HG02678 (cell line): ENCODE measurements at regions not wholly inside any gene's neighbourhood (a gene's known extent, or its start where the extent isn't known, plus 50 kb on each side); places are given as distances from the start of the nearest gene placed in this dataset.
"Not testable (repeated sequence)": the region's sequence is repeated elsewhere in the genome, so short reads cannot be mapped to it uniquely, and the experiment has no call there.

ENCODE experiments used
- ATAC-seq: cut with Tn5 transposase; IDR thresholded peaks from one replicate; pipeline ENCODE4 v1.9.1; 2021; ENCODE audit warnings: mild to moderate bottlenecking, moderate library complexity; ENCODE audit not compliant: unreplicated experiment

- no peak for ATAC-seq
Measured at GRCh38 chr13:94906605-94907004, 194.3 kb upstream of the SOX21 start.

GRCh38 chr13:94902722-94903407, 190.5 kb upstream of the SOX21 start:
- no peak for ATAC-seq

- no peak for ATAC-seq
Measured at GRCh38 chr13:94901070-94901469, 188.7 kb upstream of the SOX21 start.

GRCh38 chr13:94896719-94897317, 184.5 kb upstream of the SOX21 start:
- ATAC-seq, result no peak

GRCh38 chr13:94896238-94896637, 183.9 kb upstream of the SOX21 start:
- ATAC-seq, result no peak

- ATAC-seq, result no peak
Measured at GRCh38 chr13:94886191-94886590, 173.8 kb upstream of the SOX21 start.

GRCh38 chr13:94880463-94880862, 168.1 kb upstream of the SOX21 start:
- ATAC-seq, result no peak

GRCh38 chr13:94878602-94879165, 166.3 kb upstream of the SOX21 start:
- ATAC-seq, result no peak

- ATAC-seq, result no peak
Measured at GRCh38 chr13:94864474-94864873, 152.1 kb upstream of the SOX21 start.

- no peak for ATAC-seq
Measured at GRCh38 chr13:94860981-94861407, 148.6 kb upstream of the SOX21 start.

- ATAC-seq, result no peak
Measured at GRCh38 chr13:94859811-94860210, 147.5 kb upstream of the SOX21 start.

GRCh38 chr13:94859278-94859691, 146.9 kb upstream of the SOX21 start:
- no peak for ATAC-seq

GRCh38 chr13:94858856-94859255, 146.5 kb upstream of the SOX21 start:
- no peak for ATAC-seq

- ATAC-seq, result no peak
Measured at GRCh38 chr13:94854688-94855087, 142.3 kb upstream of the SOX21 start.

GRCh38 chr13:94851576-94851975, 139.2 kb upstream of the SOX21 start:
- no peak for ATAC-seq

GRCh38 chr13:94849254-94849653, 136.9 kb upstream of the SOX21 start:
- ATAC-seq, result no peak

GRCh38 chr13:94842901-94843300, 130.6 kb upstream of the SOX21 start:
- ATAC-seq, result no peak

GRCh38 chr13:94837056-94837455, 124.7 kb upstream of the SOX21 start:
- not testable (repeated sequence) for ATAC-seq

- ATAC-seq, result no peak
Measured at GRCh38 chr13:94829837-94830365, 117.6 kb upstream of the SOX21 start.

- no peak for ATAC-seq
Measured at GRCh38 chr13:94829185-94829836, 117.0 kb upstream of the SOX21 start.

- no peak for ATAC-seq
Measured at GRCh38 chr13:94827566-94827965, 115.2 kb upstream of the SOX21 start.

GRCh38 chr13:94825507-94825906, 113.2 kb upstream of the SOX21 start:
- no peak for ATAC-seq
